MG63 (cell line): ENCODE measurements at regions not wholly inside any gene's neighbourhood (a gene's known extent, or its start where the extent isn't known, plus 50 kb on each side); places are given as distances from the start of the nearest gene placed in this dataset.

Experiments used
- DNase-seq: peaks from one replicate; pipeline ENCODE4 v3.0.0-alpha.2; 2020
- H3K27me3 ChIP-seq: fragments of 250-450 bp; sonication (Bioruptor Pico); 2 replicates; pipeline ENCODE4 v1.5.1; 2020; ENCODE audit warnings: mild to moderate bottlenecking, moderate library complexity
- H3K36me3 ChIP-seq: fragments of 250-450 bp; sonication (Bioruptor Pico); 2 replicates; pipeline ENCODE4 v1.5.1; 2020; ENCODE audit warnings: mild to moderate bottlenecking, moderate library complexity
- H3K4me3 ChIP-seq: fragments of 250-450 bp; sonication (Bioruptor Pico); 2 replicates; pipeline ENCODE4 v1.5.1; 2020; ENCODE audit warnings: mild to moderate bottlenecking, moderate library complexity
- H3K9me3 ChIP-seq: fragments of 250-450 bp; sonication (Bioruptor Pico); 2 replicates; pipeline ENCODE4 v1.5.1; 2020; ENCODE audit warnings: mild to moderate bottlenecking, moderate library complexity

GRCh38 chr5:68730220-68730978 lies 363.4 kb upstream of the SLC30A5 start:
- DNase-seq = peak; percentile 55
- Histone ChIP-seq H3K4me3 (no peak overlapping the region), H3K27me3 (no peaks in the 10 kb centered on the region), H3K9me3 (no peaks in the 10 kb centered on the region), H3K36me3 (no peaks in the 10 kb centered on the region)

GRCh38 chr5:68730979-68731654 lies 362.7 kb upstream of the SLC30A5 start:
- no peaks in the 10 kb centered on the region for H3K27me3 ChIP-seq
- no peaks in the 10 kb centered on the region for H3K9me3 ChIP-seq
- no peak overlapping the region for H3K4me3 ChIP-seq
- no peak for DNase-seq
- no peaks in the 10 kb centered on the region for H3K36me3 ChIP-seq

- Histone ChIP-seq H3K36me3 (no peaks in the 10 kb centered on the region), H3K27me3 (no peaks in the 10 kb centered on the region), H3K9me3 (no peaks in the 10 kb centered on the region), H3K4me3 (no peak overlapping the region)
- DNase-seq = no peak
These were observed 361.6 kb upstream of the SLC30A5 start for GRCh38 chr5:68732251-68732650.

- no peaks in the 10 kb centered on the region for H3K9me3 ChIP-seq
- no peaks in the 10 kb centered on the region for H3K36me3 ChIP-seq
- H3K4me3 ChIP-seq = no peak overlapping the region
- DNase-seq = no peak
- H3K27me3 ChIP-seq = no peaks in the 10 kb centered on the region
These were observed 359.0 kb upstream of the SLC30A5 start for GRCh38 chr5:68734781-68735180.

GRCh38 chr5:68738236-68738635 lies 355.6 kb upstream of the SLC30A5 start:
- no peaks in the 10 kb centered on the region for H3K36me3 ChIP-seq
- no peaks in the 10 kb centered on the region for H3K27me3 ChIP-seq
- H3K9me3 ChIP-seq = no peaks in the 10 kb centered on the region
- H3K4me3 ChIP-seq = no peak overlapping the region
- no peak for DNase-seq

GRCh38 chr5:68738841-68739240 lies 355.0 kb upstream of the SLC30A5 start:
- no peak overlapping the region for H3K4me3 ChIP-seq
- no peaks in the 10 kb centered on the region for H3K27me3 ChIP-seq
- no peaks in the 10 kb centered on the region for H3K9me3 ChIP-seq
- DNase-seq = no peak
- H3K36me3 ChIP-seq = no peaks in the 10 kb centered on the region

GRCh38 chr5:68739752-68740151 lies 354.1 kb upstream of the SLC30A5 start:
- no peak for DNase-seq
- no peak overlapping the region for H3K4me3 ChIP-seq
- no peaks in the 10 kb centered on the region for H3K36me3 ChIP-seq
- H3K27me3 ChIP-seq = no peaks in the 10 kb centered on the region
- H3K9me3 ChIP-seq = no peaks in the 10 kb centered on the region

- no peak for DNase-seq
- no peak overlapping the region for H3K4me3 ChIP-seq
- H3K27me3 ChIP-seq = no peaks in the 10 kb centered on the region
- H3K9me3 ChIP-seq = no peaks in the 10 kb centered on the region
- no peaks in the 10 kb centered on the region for H3K36me3 ChIP-seq
These were observed 353.4 kb upstream of the SLC30A5 start for GRCh38 chr5:68740226-68740910.

- no peaks in the 10 kb centered on the region for H3K36me3 ChIP-seq
- no peaks in the 10 kb centered on the region for H3K27me3 ChIP-seq
- H3K4me3 ChIP-seq = no peak overlapping the region
- no peak for DNase-seq
- no peaks in the 10 kb centered on the region for H3K9me3 ChIP-seq
These were observed 349.6 kb upstream of the SLC30A5 start for GRCh38 chr5:68744206-68744605.

GRCh38 chr5:68745448-68745847 lies 348.4 kb upstream of the SLC30A5 start:
- Histone ChIP-seq H3K4me3 (no peak overlapping the region), H3K9me3 (no peaks in the 10 kb centered on the region), H3K27me3 (no peaks in the 10 kb centered on the region), H3K36me3 (no peaks in the 10 kb centered on the region)
- no peak for DNase-seq

- H3K27me3 ChIP-seq = no peaks in the 10 kb centered on the region
- no peak overlapping the region for H3K4me3 ChIP-seq
- no peaks in the 10 kb centered on the region for H3K9me3 ChIP-seq
- H3K36me3 ChIP-seq = no peaks in the 10 kb centered on the region
- DNase-seq = no peak
These were observed 347.6 kb upstream of the SLC30A5 start for GRCh38 chr5:68746220-68746619.

- H3K27me3 ChIP-seq = no peaks in the 10 kb centered on the region
- DNase-seq = no peak
- H3K4me3 ChIP-seq = no peak overlapping the region
These were observed 347.0 kb upstream of the SLC30A5 start for GRCh38 chr5:68746643-68747420.

GRCh38 chr5:68747521-68747920 lies 346.3 kb upstream of the SLC30A5 start:
- Histone ChIP-seq H3K36me3 (no peaks in the 10 kb centered on the region), H3K9me3 (no peaks in the 10 kb centered on the region), H3K4me3 (no peak overlapping the region), H3K27me3 (no peaks in the 10 kb centered on the region)
- no peak for DNase-seq

More at GRCh38 chr5:68746643-68747420, 347.0 kb upstream of the SLC30A5 start:
- no peaks in the 10 kb centered on the region for H3K9me3 ChIP-seq
- H3K36me3 ChIP-seq = no peaks in the 10 kb centered on the region

- Histone ChIP-seq H3K36me3 (no peaks in the 10 kb centered on the region), H3K4me3 (no peak overlapping the region), H3K9me3 (no peaks in the 10 kb centered on the region), H3K27me3 (no peaks in the 10 kb centered on the region)
- no peak for DNase-seq
These were observed 345.7 kb upstream of the SLC30A5 start for GRCh38 chr5:68748101-68748500.

- Histone ChIP-seq H3K4me3 (no peak overlapping the region), H3K9me3 (no peaks in the 10 kb centered on the region), H3K27me3 (no peaks in the 10 kb centered on the region), H3K36me3 (no peaks in the 10 kb centered on the region)
- no peak for DNase-seq
These were observed 344.7 kb upstream of the SLC30A5 start for GRCh38 chr5:68749077-68749476.

GRCh38 chr5:68749631-68750030 lies 344.2 kb upstream of the SLC30A5 start:
- Histone ChIP-seq H3K27me3 (no peaks in the 10 kb centered on the region), H3K36me3 (no peaks in the 10 kb centered on the region), H3K4me3 (no peak overlapping the region), H3K9me3 (no peaks in the 10 kb centered on the region)
- peak; percentile 3 for DNase-seq

GRCh38 chr5:68751661-68752060 lies 342.2 kb upstream of the SLC30A5 start:
- no peak for DNase-seq
- H3K36me3 ChIP-seq = no peaks in the 10 kb centered on the region
- H3K4me3 ChIP-seq = no peak overlapping the region
- H3K27me3 ChIP-seq = peaks cover 3% of the 10 kb centered on the region; the same call in 1 of the 2 replicates
- H3K9me3 ChIP-seq = 0 out of 2 replicates have a peak, but pooled peaks cover 6% of the 10 kb centered on the region
